ENCODE measurements at regions not wholly inside any gene's neighbourhood (a gene's known extent, or its start where the extent isn't known, plus 50 kb on each side); places are given as distances from the start of the nearest gene placed in this dataset.
"Not testable (repeated sequence)": the region's sequence is repeated elsewhere in the genome, so short reads cannot be mapped to it uniquely, and the experiment has no call there.

- no peak for DNase-seq
These were observed 139.6 kb downstream of the MYLK4 start for GRCh38 chr6:2611092-2611491.

GRCh38 chr6:2608503-2608902, 142.2 kb downstream of the MYLK4 start:
- no peak for DNase-seq

- no peak for DNase-seq
These were observed 150.4 kb downstream of the MYLK4 start for GRCh38 chr6:2600363-2600762.

- DNase-seq: no peak
These were observed 150.9 kb downstream of the MYLK4 start for GRCh38 chr6:2599817-2600216.

GRCh38 chr6:2598867-2599266, 151.9 kb downstream of the MYLK4 start:
- DNase-seq: no peak

- no peak for DNase-seq
These were observed 152.7 kb downstream of the MYLK4 start for GRCh38 chr6:2597991-2598390.

GRCh38 chr6:2597457-2597856, 153.3 kb downstream of the MYLK4 start:
- not testable (repeated sequence) for DNase-seq

- no peak for DNase-seq
These were observed 154.5 kb downstream of the MYLK4 start for GRCh38 chr6:2596222-2596621.

GRCh38 chr6:2594868-2595267, 155.9 kb downstream of the MYLK4 start:
- no peak for DNase-seq

- DNase-seq: no peak
These were observed 157.6 kb downstream of the MYLK4 start for GRCh38 chr6:2593167-2593566.

- DNase-seq: no peak
These were observed 161.5 kb downstream of the MYLK4 start for GRCh38 chr6:2589171-2589661.

- DNase-seq: no peak
These were observed 167.3 kb downstream of the MYLK4 start for GRCh38 chr6:2583459-2583858.

- DNase-seq: no peak
These were observed 168.5 kb downstream of the MYLK4 start for GRCh38 chr6:2582268-2582667.

- DNase-seq: no peak
These were observed 169.1 kb downstream of the MYLK4 start for GRCh38 chr6:2581611-2582010.

- no peak for DNase-seq
These were observed 169.7 kb downstream of the MYLK4 start for GRCh38 chr6:2581011-2581410.

- DNase-seq: no peak
These were observed 170.7 kb downstream of the MYLK4 start for GRCh38 chr6:2579804-2580570.

- no peak for DNase-seq
These were observed 171.4 kb downstream of the MYLK4 start for GRCh38 chr6:2579241-2579761.

GRCh38 chr6:2578767-2579166, 172.0 kb downstream of the MYLK4 start:
- no peak for DNase-seq

GRCh38 chr6:2576499-2576898, 174.2 kb downstream of the MYLK4 start:
- DNase-seq: no peak

GRCh38 chr6:2575236-2575635, 175.5 kb downstream of the MYLK4 start:
- DNase-seq: no peak

GRCh38 chr6:2569420-2569819, 181.3 kb downstream of the MYLK4 start:
- not testable (repeated sequence) for DNase-seq

GRCh38 chr6:2566048-2566447, 184.7 kb downstream of the MYLK4 start:
- DNase-seq: no peak

GRCh38 chr6:2565499-2565898, 185.2 kb downstream of the MYLK4 start:
- no peak for DNase-seq

GRCh38 chr6:2563635-2564034, 187.1 kb downstream of the MYLK4 start:
- DNase-seq: no peak

Data from amniotic stem cell (primary cell).